Naive thymus-derived CD4-positive, alpha-beta T cell (primary cell): ENCODE measurements at regions not wholly inside any gene's neighbourhood (a gene's known extent, or its start where the extent isn't known, plus 50 kb on each side); places are given as distances from the start of the nearest gene placed in this dataset.
A peak's percentile ranks its signal among the peaks of the same experiment; 100 is the strongest.
"Not testable (repeated sequence)": the region's sequence is repeated elsewhere in the genome, so short reads cannot be mapped to it uniquely, and the experiment has no call there.

Source experiments
- ATAC-seq: fragments of 150-1000 bp; cut with Tn5 transposase; 2 replicates; pipeline ENCODE4 v1.10.0; 2021; ENCODE audit warnings: mild to moderate bottlenecking, moderate library complexity
- CTCF ChIA-PET: fragments of 350-600 bp; sonication (Branson Sonifier 250); formaldehyde crosslinking; loops from one replicate; lab custom pipeline; 2021; ENCODE audit warnings: antibody characterized with exemption; lab: Charles Lee
- POLR2A ChIA-PET: fragments of 350-600 bp; sonication (Branson Sonifier 250); formaldehyde crosslinking; loops from one replicate; lab custom pipeline; 2021; ENCODE audit warnings: antibody characterized with exemption, inconsistent platforms; lab: Charles Lee
- DNase-seq, 9 donors: peaks; one replicate each; pipeline versions ENCODE4 v3.0.0 to v3.0.0-alpha.2; 2020 to 2022; ENCODE audit warnings: mixed read lengths in 1 of 9
- H3K27ac ChIP-seq: one replicate; pipeline ENCODE4 v1.7.0; 2013; ENCODE audit warnings: mild to moderate bottlenecking, low read depth, low read length, moderate library complexity
- H3K27me3 ChIP-seq, 2 donors: one replicate each; pipeline ENCODE4 v1.7.0; 2013; ENCODE audit warnings: low read length in 2 of 2, mild to moderate bottlenecking in 2 of 2, moderate library complexity in 2 of 2; ENCODE audit not compliant: control insufficient read depth in 2 of 2, insufficient read depth in 2 of 2
- H3K36me3 ChIP-seq, 3 experiments: 1 replicate in 2 of 3; 2 replicates in 1 of 3; pipeline ENCODE4 v1.7.0; 2013; ENCODE audit warnings: low read length in 3 of 3, mild to moderate bottlenecking in 3 of 3, moderate library complexity in 1 of 3; ENCODE audit not compliant: insufficient read depth in 3 of 3, control insufficient read depth in 2 of 3
- H3K4me1 ChIP-seq, 2 donors: one replicate each; pipeline ENCODE4 v1.7.0; 2013; ENCODE audit warnings: low read length in 2 of 2, mild to moderate bottlenecking in 2 of 2, moderate library complexity in 1 of 2; ENCODE audit not compliant: control insufficient read depth in 2 of 2, insufficient read depth in 2 of 2
- H3K4me3 ChIP-seq: 2 replicates; pipeline ENCODE4 v1.7.0; 2013; ENCODE audit warnings: mild to moderate bottlenecking, low read length
- H3K9me3 ChIP-seq, 3 experiments: 1 replicate in 2 of 3; 2 replicates in 1 of 3; pipeline ENCODE4 v1.7.0; 2013; ENCODE audit warnings: low read length in 3 of 3; ENCODE audit not compliant: control insufficient read depth in 2 of 3
- H3K27ac Mint-ChIP-seq, 9 donors: one replicate each; pipeline ENCODE4 v1.8.0; 2020 to 2022; ENCODE audit warnings: mixed read lengths in 9 of 9, mild to moderate bottlenecking in 8 of 9, moderate library complexity in 5 of 9, inconsistent platforms in 2 of 9
- H3K27me3 Mint-ChIP-seq, 5 donors: one replicate each; pipeline ENCODE4 v1.8.0; 2021 to 2022; ENCODE audit warnings: mixed read lengths in 5 of 5, mild to moderate bottlenecking in 1 of 5
- H3K36me3 Mint-ChIP-seq, 5 donors: one replicate each; pipeline ENCODE4 v1.8.0; 2020 to 2022; ENCODE audit warnings: mixed read lengths in 5 of 5, mild to moderate bottlenecking in 3 of 5, inconsistent platforms in 1 of 5
- H3K4me1 Mint-ChIP-seq, 7 donors: one replicate each; pipeline ENCODE4 v1.8.0; 2020 to 2022; ENCODE audit warnings: mixed read lengths in 7 of 7, mild to moderate bottlenecking in 3 of 7, inconsistent platforms in 1 of 7
- H3K4me3 Mint-ChIP-seq, 10 donors: one replicate each; pipeline ENCODE4 v1.8.0; 2020 to 2022; ENCODE audit warnings: mild to moderate bottlenecking in 10 of 10, mixed read lengths in 10 of 10, moderate library complexity in 6 of 10, inconsistent platforms in 2 of 10
- H3K9me3 Mint-ChIP-seq, 11 donors: one replicate each; pipeline ENCODE4 v1.8.0; 2020 to 2022; ENCODE audit warnings: mixed read lengths in 11 of 11, mild to moderate bottlenecking in 4 of 11, inconsistent platforms in 1 of 11, moderate library complexity in 1 of 11
- intact Hi-C, 2 donors: fragments of 100-400 bp; cut with micrococcal nuclease; formaldehyde crosslinking; loops; one replicate each; pipeline ENCODE4 v1.15.1; 2023

DNA sequence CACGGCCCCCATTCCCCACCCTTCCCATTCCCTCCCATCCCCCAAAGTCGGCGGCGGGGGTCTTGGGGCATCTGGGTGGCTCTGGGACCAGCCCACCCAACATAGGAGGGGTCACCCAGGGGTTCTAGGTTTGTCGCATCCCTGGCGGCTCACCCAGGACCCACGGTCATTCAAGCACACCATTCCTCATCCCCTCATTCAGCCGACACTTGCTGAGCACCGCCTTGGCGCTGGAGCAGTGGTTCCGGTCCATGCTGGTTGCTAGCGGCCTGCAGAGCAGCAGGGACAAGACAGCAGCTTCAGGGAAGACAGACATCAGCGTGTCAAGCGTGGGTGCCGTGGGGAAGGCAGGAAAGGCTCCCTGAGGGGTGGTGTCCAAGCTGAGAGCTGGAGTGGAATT is 50.5 kb upstream of the OTOS start:
- ATAC-seq (no peak), DNase-seq (no peak)
- no peak overlapping the region for H3K4me3 ChIP-seq
- no peaks in the 10 kb centered on the region for H3K4me1 ChIP-seq
- no peak overlapping the region for H3K4me3 Mint-ChIP-seq
- H3K36me3 Mint-ChIP-seq: no peaks in the 10 kb centered on the region
- intact Hi-C loops: no loop called here
- H3K27me3 ChIP-seq: no peaks in the 10 kb centered on the region
- H3K9me3 Mint-ChIP-seq: peaks cover 3 to 32% (median 10%) of the 10 kb centered on the region in 11 donors
- peaks cover 3 to 57% (median 32%) of the 10 kb centered on the region in 5 donors for H3K27me3 Mint-ChIP-seq
- H3K27ac Mint-ChIP-seq: no peak overlapping the region
- no peaks in the 10 kb centered on the region for H3K4me1 Mint-ChIP-seq
- H3K27ac ChIP-seq: no peak overlapping the region
- H3K36me3 ChIP-seq: no peaks in the 10 kb centered on the region
- H3K9me3 ChIP-seq: peaks cover 0 to 8% (median 0%) of the 10 kb centered on the region in 3 experiments
- ChIA-PET CTCF (no interaction called here), POLR2A (no interaction called here)

DNA sequence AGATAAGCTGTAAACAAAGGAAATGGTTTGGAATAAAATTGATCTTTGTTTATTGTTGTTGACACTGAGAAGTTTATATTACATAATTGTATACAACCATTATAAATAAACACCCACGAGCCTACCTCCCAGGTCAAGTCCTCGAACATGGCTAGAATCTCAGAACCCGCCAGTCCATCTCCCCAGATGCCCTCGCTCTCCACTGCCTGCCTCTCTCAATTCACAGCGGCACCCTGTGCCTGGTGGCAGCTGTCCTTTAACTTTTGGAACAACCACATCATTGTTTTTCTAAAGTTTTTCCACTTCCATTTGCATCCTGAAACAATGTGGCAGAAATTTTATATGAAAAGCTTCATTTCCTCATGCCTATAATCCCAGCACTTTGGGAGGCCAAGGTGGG is 52.2 kb upstream of the OTOS start:
- H3K27me3 ChIP-seq: no peaks in the 10 kb centered on the region
- H3K36me3 ChIP-seq: no peaks in the 10 kb centered on the region
- peaks cover 2 to 57% (median 37%) of the 10 kb centered on the region in 5 donors for H3K27me3 Mint-ChIP-seq
- intact Hi-C loops: no loop called here
- POLR2A ChIA-PET: no interaction called here
- H3K4me3 Mint-ChIP-seq: no peak overlapping the region
- CTCF ChIA-PET: no interaction called here
- peaks cover 0 to 1% (median 0%) of the 10 kb centered on the region in 3 experiments for H3K9me3 ChIP-seq
- H3K27ac Mint-ChIP-seq: no peak overlapping the region
- peaks cover 2 to 16% (median 7%) of the 10 kb centered on the region in 11 donors for H3K9me3 Mint-ChIP-seq
- H3K27ac ChIP-seq: no peak overlapping the region
- no peaks in the 10 kb centered on the region for H3K36me3 Mint-ChIP-seq
- no peak for ATAC-seq
- H3K4me1 Mint-ChIP-seq: peaks cover 0 to 4% (median 0%) of the 10 kb centered on the region in 7 donors
- no peaks in the 10 kb centered on the region for H3K4me1 ChIP-seq
- DNase-seq: no peak
- H3K4me3 ChIP-seq: no peak overlapping the region

DNA sequence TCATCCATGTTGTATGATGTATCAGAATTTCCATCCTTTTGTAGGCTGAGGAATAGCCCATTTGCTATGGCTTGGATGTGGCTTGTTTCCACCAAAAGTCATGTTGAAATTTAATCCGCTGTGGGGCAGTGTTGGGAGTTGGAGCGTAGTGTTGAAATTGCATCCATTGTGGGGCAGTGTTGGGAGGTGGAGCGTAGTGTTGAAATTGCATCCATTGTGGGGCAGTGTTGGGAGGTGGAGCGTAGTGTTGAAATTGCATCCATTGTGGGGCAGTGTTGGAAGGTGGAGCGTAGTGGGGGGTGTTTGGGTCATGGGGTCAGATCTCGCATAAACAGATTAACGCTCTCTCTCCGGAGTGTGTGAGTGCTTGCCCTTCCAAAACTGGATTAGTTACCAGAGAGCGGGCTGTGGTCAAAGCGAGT is 53.9 kb upstream of the OTOS start:
- H3K36me3 ChIP-seq, intact Hi-C loops: not testable (repeated sequence)

DNA sequence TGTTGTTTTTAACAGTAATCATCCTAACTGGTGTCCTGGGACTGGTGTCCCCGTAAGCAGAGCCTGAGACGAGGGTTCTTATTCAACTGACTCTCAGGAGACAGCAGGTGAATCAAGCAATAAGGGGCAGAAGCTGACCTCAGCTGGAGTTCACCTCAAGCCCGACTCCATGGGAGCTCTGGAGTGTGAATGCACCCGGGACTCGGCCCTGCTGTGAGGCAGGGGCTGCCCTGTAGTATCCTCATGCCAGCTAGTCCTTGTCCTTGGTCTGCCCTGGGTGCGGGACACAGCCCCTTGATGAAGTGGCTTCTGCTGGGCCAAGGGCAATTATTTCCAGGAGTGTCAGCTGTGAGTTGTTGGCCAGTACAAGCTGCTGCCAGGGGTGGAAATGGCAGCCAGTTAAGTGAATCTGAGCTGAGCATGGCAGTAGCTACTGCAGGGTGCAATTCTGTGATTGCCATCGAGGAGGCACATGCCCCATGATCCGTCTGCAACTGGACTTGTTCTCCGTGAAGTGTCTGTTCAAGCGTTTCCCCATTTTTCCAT is 54.9 kb upstream of the OTOS start:
- Histone ChIP-seq H3K4me1 (no peaks in the 10 kb centered on the region), H3K4me3 (no peak overlapping the region), H3K9me3 (no peaks in the 10 kb centered on the region), H3K36me3 (no peaks in the 10 kb centered on the region), H3K27me3 (no peaks in the 10 kb centered on the region), H3K27ac (no peak overlapping the region)
- peaks cover 0 to 4% (median 0%) of the 10 kb centered on the region in 7 donors for H3K4me1 Mint-ChIP-seq
- H3K9me3 Mint-ChIP-seq: peaks cover 0 to under 1% (median 0%) of the 10 kb centered on the region in 11 donors
- H3K27me3 Mint-ChIP-seq: peaks cover 3 to 59% (median 37%) of the 10 kb centered on the region in 5 donors
- intact Hi-C loops: no loop called here
- ChIA-PET POLR2A (no interaction called here), CTCF (no interaction called here)
- DNase-seq (no peak), ATAC-seq (no peak)
- no peak overlapping the region for H3K27ac Mint-ChIP-seq
- H3K36me3 Mint-ChIP-seq: no peaks in the 10 kb centered on the region
- H3K4me3 Mint-ChIP-seq: no peak overlapping the region

More for the DNA sequence above, 53.9 kb upstream of the OTOS start:
- H3K4me1 ChIP-seq, H3K27me3 ChIP-seq, H3K9me3 Mint-ChIP-seq, POLR2A ChIA-PET, H3K4me3 ChIP-seq, H3K9me3 ChIP-seq, CTCF ChIA-PET, H3K27ac ChIP-seq, H3K4me1 Mint-ChIP-seq, DNase-seq, H3K4me3 Mint-ChIP-seq, H3K27ac Mint-ChIP-seq, H3K36me3 Mint-ChIP-seq, ATAC-seq: not testable (repeated sequence)
- H3K27me3 Mint-ChIP-seq: peaks cover 0 to 57% (median 37%) of the 10 kb centered on the region in 5 donors

DNA sequence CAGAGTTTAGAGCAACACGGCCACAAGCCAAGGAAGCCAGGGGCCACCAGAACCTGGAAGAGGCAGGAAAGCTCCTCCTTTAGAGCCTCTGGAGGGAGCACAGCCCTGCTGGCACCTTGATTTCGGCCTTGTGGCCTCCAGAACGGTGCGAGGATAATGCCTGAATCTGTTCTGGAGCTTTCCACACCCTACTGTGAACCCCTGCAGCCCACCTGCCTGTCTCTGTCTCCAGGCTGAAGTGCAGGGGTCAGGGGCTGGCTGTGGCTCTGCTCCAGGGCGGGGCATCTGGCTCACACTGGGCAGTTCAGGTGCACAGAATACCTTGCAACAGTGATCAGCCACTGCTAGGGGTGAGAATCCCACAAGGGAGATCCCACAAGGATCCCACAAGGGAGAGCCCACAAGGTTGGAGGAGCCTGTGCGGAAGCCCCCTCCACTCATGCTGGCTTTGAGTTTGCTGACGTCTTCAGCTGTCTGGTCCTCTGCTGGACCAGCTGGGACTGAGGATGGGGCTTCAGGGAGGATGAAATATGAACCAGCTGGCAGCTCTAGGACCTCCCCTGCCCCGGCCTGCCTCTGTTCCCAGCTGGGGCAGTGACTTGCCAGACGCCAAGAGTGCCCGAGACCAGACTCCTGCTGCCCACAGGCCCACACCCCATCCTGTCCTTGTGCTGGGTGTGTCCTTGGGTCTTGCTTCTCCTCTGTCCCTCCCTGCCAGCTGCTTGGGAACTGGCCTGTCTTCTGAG is 56.4 kb upstream of the OTOS start:
- no peak overlapping the region for H3K27ac ChIP-seq
- ChIA-PET CTCF (no interaction called here), POLR2A (no interaction called here)
- H3K9me3 Mint-ChIP-seq: no peaks in the 10 kb centered on the region
- H3K36me3 ChIP-seq: no peaks in the 10 kb centered on the region
- H3K36me3 Mint-ChIP-seq: no peaks in the 10 kb centered on the region
- no peaks in the 10 kb centered on the region for H3K9me3 ChIP-seq
- intact Hi-C loops: no loop called here
- no peak overlapping the region for H3K27ac Mint-ChIP-seq
- DNase-seq (peak in 1 of 9 donors; percentile 8), ATAC-seq (no peak)
- peaks cover 0 to 4% (median 0%) of the 10 kb centered on the region in 7 donors for H3K4me1 Mint-ChIP-seq
- H3K4me3 ChIP-seq: no peak overlapping the region
- no peak overlapping the region for H3K4me3 Mint-ChIP-seq
- no peaks in the 10 kb centered on the region for H3K4me1 ChIP-seq
- no peaks in the 10 kb centered on the region for H3K27me3 ChIP-seq
- H3K27me3 Mint-ChIP-seq: peaks cover 7 to 58% (median 36%) of the 10 kb centered on the region in 5 donors

DNA sequence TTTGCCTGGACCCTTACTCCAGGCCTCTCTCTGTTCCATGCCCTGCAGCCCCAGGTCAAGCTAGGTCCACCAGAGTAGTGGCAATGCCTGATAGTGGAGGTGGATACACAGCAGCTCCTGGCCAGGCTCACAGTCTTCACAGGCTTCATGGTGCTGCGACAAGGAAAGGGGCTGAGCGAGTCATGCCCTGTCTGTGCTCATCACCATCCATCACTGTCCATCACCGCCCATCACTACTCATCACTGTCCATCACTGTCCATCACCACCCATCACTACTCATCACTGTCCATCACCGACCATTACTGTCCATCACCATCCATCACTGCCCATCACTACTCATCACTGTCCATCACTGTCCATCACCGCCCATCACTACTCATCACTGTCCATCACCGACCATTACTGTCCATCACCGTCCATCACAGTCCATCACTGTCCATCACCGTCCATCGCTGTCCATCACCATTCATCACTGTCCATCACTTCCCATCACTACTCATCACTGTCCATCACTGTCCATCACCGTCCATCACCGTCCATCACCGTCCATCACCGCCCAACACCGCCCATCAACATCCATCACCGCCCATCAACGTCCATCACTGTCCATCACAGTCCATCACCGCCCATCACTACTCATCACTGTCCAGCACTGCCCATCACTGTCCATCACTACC is 57.1 kb upstream of the OTOS start:
- H3K27ac ChIP-seq: no peak overlapping the region
- no peak for ATAC-seq
- intact Hi-C loops: no loop called here
- ChIA-PET CTCF (no interaction called here), POLR2A (no interaction called here)
- no peak overlapping the region for H3K4me3 Mint-ChIP-seq
- no peaks in the 10 kb centered on the region for H3K9me3 Mint-ChIP-seq
- peaks cover 0 to 4% (median 0%) of the 10 kb centered on the region in 7 donors for H3K4me1 Mint-ChIP-seq
- no peaks in the 10 kb centered on the region for H3K27me3 ChIP-seq
- H3K27me3 Mint-ChIP-seq: peaks cover 7 to 56% (median 31%) of the 10 kb centered on the region in 5 donors
- H3K4me1 ChIP-seq: no peaks in the 10 kb centered on the region
- H3K4me3 ChIP-seq: no peak overlapping the region
- no peaks in the 10 kb centered on the region for H3K36me3 Mint-ChIP-seq
- H3K9me3 ChIP-seq: no peaks in the 10 kb centered on the region
- no peaks in the 10 kb centered on the region for H3K36me3 ChIP-seq
- peak in 1 of 9 donors; percentile 0 for DNase-seq
- H3K27ac Mint-ChIP-seq: no peak overlapping the region
